Psoas muscle (tissue), 7 donors: ENCODE measurements at regions not wholly inside any gene's neighbourhood (a gene's known extent, or its start where the extent isn't known, plus 50 kb on each side); places are given as distances from the start of the nearest gene placed in this dataset.

Source experiments
- ATAC-seq, 4 donors: fragments of 200-7000 bp; cut with Tn5 transposase; one replicate each; pipeline ENCODE4 v1.9.1; 2020; ENCODE audit warnings: moderate library complexity in 3 of 4, mild to moderate bottlenecking in 2 of 4
- DNase-seq, 2 donors: peaks; one replicate each; pipeline ENCODE4 v3.0.0-alpha.2; 2020
- H3K27ac ChIP-seq: fragments of 200-600 bp; one replicate; pipeline ENCODE4 v1.8.0; 2022
- H3K27me3 ChIP-seq, 3 donors: fragments of 200-600 bp in 1 of 3; one replicate each; pipeline versions ENCODE4 v1.6.1 to v1.8.0; 2013 to 2022; ENCODE audit warnings: low read length in 2 of 3, mild to moderate bottlenecking in 2 of 3, moderate library complexity in 1 of 3; ENCODE audit not compliant: insufficient read depth in 3 of 3
- H3K36me3 ChIP-seq, 2 donors: fragments of 200-600 bp in 1 of 2; one replicate each; pipeline versions ENCODE4 v1.6.1 to v1.8.0; 2013 to 2022; ENCODE audit warnings: low read depth in 1 of 2, mild to moderate bottlenecking in 1 of 2, moderate library complexity in 1 of 2; ENCODE audit not compliant: insufficient read depth in 1 of 2
- H3K4me1 ChIP-seq: fragments of 200-600 bp; one replicate; pipeline ENCODE4 v1.8.0; 2022
- H3K4me3 ChIP-seq: fragments of 200-600 bp; one replicate; pipeline ENCODE4 v1.8.0; 2022; ENCODE audit warnings: mild to moderate bottlenecking
- H3K9me3 ChIP-seq: fragments of 200-600 bp; one replicate; pipeline ENCODE4 v1.8.0; 2022
- WGBS, 3 donors: extraction: QIAGEN DNeasy Blood & Tissue Kit; methylation state at CpG; one replicate each; pipeline versions ENCODE4 v1.1.6 to v1.1.7; 2013; 5-methylcytosine and 5-hydroxymethylcytosine counted together
- intact Hi-C, 2 donors: fragments of 100-400 bp; cut with DNase I; formaldehyde crosslinking; loops; one replicate each; pipeline versions ENCODE4 v1.11.0 to v1.14.2; 2022
- TF ChIP-seq, protein P1 (sequence below): fragments of 200-600 bp; IDR thresholded peaks from one replicate; pipeline ENCODE4 v1.8.0; 2022; ENCODE audit warnings: antibody characterized with exemption
- donor health status: healthy with polysubstance abuse.
- donor health status: DM: no; HTN: no; CAD: no; lungs with moderate emphysema.
- donor health status: Bipolar disorder and iron deficiency.
- donor health status: healthy.
- donor health status: DM: yes; HTN: yes; CAD: no.
- donor health status: DM: no; HTN: no; CAD: no.
- donor health status: DM: yes; HTN: yes; CAD: no.

DNA sequence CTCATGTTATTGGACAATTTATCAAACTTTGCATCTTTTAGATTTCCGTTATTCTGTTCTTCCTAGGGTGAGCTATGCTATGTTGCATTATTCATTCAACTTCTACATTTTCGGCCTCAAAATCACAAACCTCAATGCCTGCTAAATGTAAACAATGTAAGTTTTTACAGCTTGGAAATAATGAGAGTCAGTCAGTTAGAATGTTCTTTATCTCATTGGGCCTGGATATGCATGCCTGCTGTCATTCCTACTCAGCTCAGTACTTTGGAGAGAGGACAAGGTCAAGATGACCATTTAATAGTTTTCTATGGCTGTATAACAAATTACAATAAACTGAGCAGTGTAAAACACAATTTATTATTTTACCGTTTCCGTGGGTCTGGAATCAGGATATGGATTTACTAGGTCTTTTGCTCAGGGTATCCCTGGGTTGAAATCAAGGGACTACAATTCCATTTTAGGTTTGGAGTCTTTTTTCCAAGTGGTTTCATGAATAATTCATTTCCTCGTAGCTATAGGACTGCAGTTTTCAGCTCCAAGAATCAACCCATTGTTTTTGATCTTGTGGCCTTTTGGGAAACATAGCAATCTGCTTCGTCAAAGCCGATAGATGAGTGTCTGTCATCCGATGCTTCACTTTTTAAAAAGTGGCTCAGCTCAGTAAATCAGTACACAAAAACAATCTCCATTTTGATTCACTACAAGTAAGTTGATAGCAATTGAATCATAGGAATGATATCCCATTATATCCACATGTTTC, 1143.2 kb upstream of the CDH6 start:
- DNase-seq (no peak), ATAC-seq (no peak)
- TF ChIP-seq, protein P1, sequence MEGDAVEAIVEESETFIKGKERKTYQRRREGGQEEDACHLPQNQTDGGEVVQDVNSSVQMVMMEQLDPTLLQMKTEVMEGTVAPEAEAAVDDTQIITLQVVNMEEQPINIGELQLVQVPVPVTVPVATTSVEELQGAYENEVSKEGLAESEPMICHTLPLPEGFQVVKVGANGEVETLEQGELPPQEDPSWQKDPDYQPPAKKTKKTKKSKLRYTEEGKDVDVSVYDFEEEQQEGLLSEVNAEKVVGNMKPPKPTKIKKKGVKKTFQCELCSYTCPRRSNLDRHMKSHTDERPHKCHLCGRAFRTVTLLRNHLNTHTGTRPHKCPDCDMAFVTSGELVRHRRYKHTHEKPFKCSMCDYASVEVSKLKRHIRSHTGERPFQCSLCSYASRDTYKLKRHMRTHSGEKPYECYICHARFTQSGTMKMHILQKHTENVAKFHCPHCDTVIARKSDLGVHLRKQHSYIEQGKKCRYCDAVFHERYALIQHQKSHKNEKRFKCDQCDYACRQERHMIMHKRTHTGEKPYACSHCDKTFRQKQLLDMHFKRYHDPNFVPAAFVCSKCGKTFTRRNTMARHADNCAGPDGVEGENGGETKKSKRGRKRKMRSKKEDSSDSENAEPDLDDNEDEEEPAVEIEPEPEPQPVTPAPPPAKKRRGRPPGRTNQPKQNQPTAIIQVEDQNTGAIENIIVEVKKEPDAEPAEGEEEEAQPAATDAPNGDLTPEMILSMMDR: no peak
- WGBS, 3 donors: 82 to 86% (median 83%) methylated on average over 8 of the region's 8 CpGs
- intact Hi-C loops: no loop called here
- Histone ChIP-seq H3K9me3 (no peaks in the 10 kb centered on the region), H3K36me3 (no peaks in the 10 kb centered on the region), H3K27me3 (no peaks in the 10 kb centered on the region), H3K4me3 (no peak overlapping the region), H3K4me1 (no peaks in the 10 kb centered on the region), H3K27ac (no peak overlapping the region)

DNA sequence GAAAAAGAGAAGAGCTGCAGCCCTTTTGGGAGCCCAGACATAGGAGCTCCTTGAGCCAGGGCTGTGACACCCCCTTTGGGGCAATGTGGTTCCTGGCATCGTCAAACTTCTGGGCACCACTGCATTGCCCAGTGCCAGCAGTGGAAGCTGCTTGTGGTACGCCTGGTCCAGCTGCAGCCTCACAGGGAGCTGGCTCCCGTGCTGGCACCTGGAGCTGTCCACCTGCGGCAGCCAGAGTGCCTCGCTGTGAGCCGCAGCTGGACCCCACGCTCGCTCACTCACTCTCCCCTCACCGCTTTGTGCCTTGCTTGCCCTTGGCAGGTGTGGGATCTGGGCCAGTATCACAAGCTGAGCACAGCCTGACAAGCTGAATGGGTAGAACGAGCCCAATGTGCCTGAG, 1150.8 kb upstream of the CDH6 start:
- DNase-seq: no peak
- WGBS, 3 donors: 77 to 84% (median 81%) methylated on average over 10 of the region's 10 CpGs
- no peaks in the 10 kb centered on the region for H3K9me3 ChIP-seq

DNA sequence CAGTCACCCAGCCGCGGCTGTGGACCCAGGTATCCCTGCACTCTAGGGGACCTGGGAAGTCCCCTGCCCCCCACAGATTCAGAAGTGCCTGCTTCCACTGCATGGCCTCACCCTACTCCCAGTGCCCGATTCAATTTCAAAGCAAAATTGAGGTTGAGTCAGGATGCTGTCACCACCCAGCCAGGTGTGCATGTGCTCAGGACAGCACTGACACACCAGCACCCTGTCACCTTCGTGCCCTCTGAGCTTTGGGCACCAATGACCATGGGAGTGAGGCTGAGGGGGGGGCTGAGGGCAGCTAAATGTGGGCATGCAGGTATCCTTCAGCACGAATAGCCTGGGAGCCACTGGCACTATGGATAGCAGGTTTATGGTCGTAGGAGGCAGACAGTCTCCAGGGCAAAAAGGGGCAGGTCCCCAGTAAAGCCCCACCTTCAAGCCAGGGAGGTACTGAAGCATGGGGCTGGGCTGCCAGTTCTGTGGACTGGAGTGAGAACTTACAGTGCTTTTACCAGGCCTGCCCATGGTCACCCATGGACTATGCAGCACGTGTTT, 1151.6 kb upstream of the CDH6 start:
- Histone ChIP-seq H3K27ac (no peak overlapping the region), H3K9me3 (no peaks in the 10 kb centered on the region), H3K4me1 (no peaks in the 10 kb centered on the region), H3K27me3 (no peaks in the 10 kb centered on the region), H3K4me3 (no peak overlapping the region), H3K36me3 (no peaks in the 10 kb centered on the region)
- no peak for ATAC-seq
- DNase-seq: no peak
- 70 to 77% (median 72%) methylated on average over 6 to 7 of the region's 7 CpGs for WGBS, 3 donors
- TF ChIP-seq, protein P1: no peak
- intact Hi-C loops: no loop called here

More for the DNA sequence above, 1150.8 kb upstream of the CDH6 start:
- TF ChIP-seq, protein P1: no peak
- H3K4me1 ChIP-seq: no peaks in the 10 kb centered on the region
- intact Hi-C loops: no loop called here
- no peaks in the 10 kb centered on the region for H3K36me3 ChIP-seq
- H3K4me3 ChIP-seq: no peak overlapping the region
- H3K27me3 ChIP-seq: no peaks in the 10 kb centered on the region
- no peak overlapping the region for H3K27ac ChIP-seq
- ATAC-seq: no peak

DNA sequence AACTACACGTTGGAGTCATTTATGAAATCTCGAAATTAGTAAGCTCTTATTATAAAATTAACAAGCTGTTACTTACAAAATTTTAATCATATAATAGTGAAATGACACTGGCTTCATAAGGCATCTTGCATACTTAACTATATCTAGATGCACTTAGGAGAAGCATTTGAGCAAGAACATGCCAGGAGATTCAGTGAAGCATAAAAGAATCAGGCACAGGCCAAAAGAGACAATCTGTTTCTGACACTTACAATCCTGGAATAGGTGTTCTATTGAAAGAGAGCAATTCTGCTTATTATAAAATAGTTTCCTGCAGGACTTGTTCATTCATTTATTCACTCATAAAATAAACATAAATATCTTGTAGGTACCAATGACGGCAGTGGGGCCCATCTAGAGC, 1152.2 kb upstream of the CDH6 start:
- Histone ChIP-seq H3K4me3 (no peak overlapping the region), H3K27me3 (no peaks in the 10 kb centered on the region), H3K27ac (no peak overlapping the region), H3K36me3 (no peaks in the 10 kb centered on the region), H3K4me1 (no peaks in the 10 kb centered on the region), H3K9me3 (no peaks in the 10 kb centered on the region)
- no peak for DNase-seq
- no peak for ATAC-seq
- 86 to 91% (median 89%) methylated on average over 3 of the region's 3 CpGs for WGBS, 3 donors
- intact Hi-C loops: no loop called here
- TF ChIP-seq, protein P1: no peak
